ENCODE measurements at regions not wholly inside any gene's neighbourhood (a gene's known extent, or its start where the extent isn't known, plus 50 kb on each side); places are given as distances from the start of the nearest gene placed in this dataset.
A peak's percentile ranks its signal among the peaks of the same experiment; 100 is the strongest.
"Not testable (repeated sequence)": the region's sequence is repeated elsewhere in the genome, so short reads cannot be mapped to it uniquely, and the experiment has no call there.

DNA sequence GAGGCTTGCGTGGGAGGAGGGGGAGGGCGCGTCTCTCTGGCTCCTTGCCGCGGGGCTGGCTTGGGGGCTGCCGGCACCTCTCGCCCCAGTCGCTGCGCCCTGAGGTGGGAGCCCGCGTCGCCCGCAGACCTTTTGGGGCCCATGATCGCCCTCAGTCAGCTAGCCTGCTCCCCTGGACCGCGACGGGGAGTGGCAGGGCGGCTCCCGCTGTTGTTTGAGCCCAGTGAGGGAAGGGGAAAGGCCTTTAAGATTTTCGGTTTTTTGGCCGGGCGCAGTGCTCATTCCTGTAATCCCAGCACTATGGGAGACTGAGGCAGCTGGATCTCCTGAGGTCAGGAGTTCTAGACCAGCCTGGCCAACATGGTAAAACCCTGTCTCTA lies 62.4 kb upstream of the GOLGA6L4 start:
- DNase-seq (ENCODE audit: low read depth, low spot score); POLR2A ChIA-PET; H3K27ac ChIP-seq (ENCODE audit: low read length); H3K9me3 ChIP-seq (ENCODE audit: control insufficient read depth, insufficient read depth, low read depth, low read length); H3K27me3 ChIP-seq (ENCODE audit: control insufficient read depth, insufficient read depth, low read length); BruUV-seq (replicated peaks); ATAC-seq; in situ Hi-C loops (cut with HindIII; ENCODE audit: low pct_unique_long_range_greater_than_20kb, low sequenced_read_pairs); H3K36me3 ChIP-seq (ENCODE audit: control insufficient read depth, insufficient read depth, low read length); intact Hi-C loops (cut with micrococcal nuclease; ENCODE audit: unreplicated experiment); CTCF ChIA-PET; H3K4me1 ChIP-seq (ENCODE audit: control insufficient read depth, insufficient read depth, low read length): not testable (repeated sequence)
- peak overlapping the region in 1 of 2 experiments; percentile 26; a peak in 2 of 4 replicates for H3K4me3 ChIP-seq (ENCODE audit: low read depth in 2 of 2, low read length in 2 of 2)

Data from Panc1 (cell line).